Neural progenitor cell (in vitro differentiated cells): ENCODE measurements at regions not wholly inside any gene's neighbourhood (a gene's known extent, or its start where the extent isn't known, plus 50 kb on each side); places are given as distances from the start of the nearest gene placed in this dataset.

ENCODE experiments used
- DNase-seq: peaks from one replicate; pipeline ENCODE4 v3.0.0-alpha.2; 2016; ENCODE audit warnings: low spot score
- H2AFZ ChIP-seq: fragments of 200-600 bp; sonication (generic); replicated peaks from 2 replicates; pipeline ENCODE4 v1.6.1; 2016; ENCODE audit warnings: antibody characterized with exemption
- H3F3A ChIP-seq: fragments of 200-600 bp; sonication (generic); 2 replicates; pipeline ENCODE4 v1.6.1; 2016; ENCODE audit warnings: antibody characterized with exemption, low read depth
- H3K27ac ChIP-seq: fragments of 200-600 bp; sonication (generic); 2 replicates; pipeline ENCODE4 v1.5.1; 2016; ENCODE audit warnings: mild to moderate bottlenecking
- H3K27me3 ChIP-seq: fragments of 200-600 bp; sonication (generic); 2 replicates; pipeline ENCODE4 v1.6.1; 2016; ENCODE audit warnings: mild to moderate bottlenecking, moderate library complexity
- H3K36me3 ChIP-seq: fragments of 200-600 bp; sonication (generic); 2 replicates; pipeline ENCODE4 v1.5.1; 2016
- H3K4me1 ChIP-seq: fragments of 200-600 bp; sonication (generic); 2 replicates; pipeline ENCODE4 v1.6.1; 2016; ENCODE audit warnings: mixed run types
- H3K4me2 ChIP-seq: fragments of 200-600 bp; sonication (generic); 2 replicates; pipeline ENCODE4 v1.6.1; 2016
- H3K4me3 ChIP-seq: fragments of 200-600 bp; sonication (generic); 2 replicates; pipeline ENCODE4 v1.5.1; 2016
- H3K79me2 ChIP-seq: fragments of 200-600 bp; sonication (generic); 2 replicates; pipeline ENCODE4 v1.6.1; 2016; ENCODE audit warnings: low read depth
- H3K9ac ChIP-seq: fragments of 200-600 bp; sonication (generic); 2 replicates; pipeline ENCODE4 v1.6.1; 2016
- H3K9me3 ChIP-seq: fragments of 200-600 bp; sonication (generic); 2 replicates; pipeline ENCODE4 v1.5.1; 2016; ENCODE audit warnings: low read depth
- H4K20me1 ChIP-seq: fragments of 200-600 bp; sonication (generic); 2 replicates; pipeline ENCODE4 v1.6.1; 2016; ENCODE audit warnings: low read depth
- H3K27ac Mint-ChIP-seq: 3 replicates; pipeline ENCODE4 v1.8.0; 2021; ENCODE audit warnings: mixed read lengths
- H3K27me3 Mint-ChIP-seq: 2 replicates; pipeline ENCODE4 v1.8.0; 2022; ENCODE audit warnings: low read depth, mild to moderate bottlenecking, inconsistent platforms, moderate library complexity, mixed read lengths; ENCODE audit not compliant: insufficient read depth
- H3K36me3 Mint-ChIP-seq: 3 replicates; pipeline ENCODE4 v1.8.0; 2021; ENCODE audit warnings: mixed read lengths
- H3K4me1 Mint-ChIP-seq: 3 replicates; pipeline ENCODE4 v1.8.0; 2021; ENCODE audit warnings: mixed read lengths
- H3K4me3 Mint-ChIP-seq: 3 replicates; pipeline ENCODE4 v1.8.0; 2021; ENCODE audit warnings: mild to moderate bottlenecking, moderate library complexity, mixed read lengths
- H3K9me3 Mint-ChIP-seq: 3 replicates; pipeline ENCODE4 v1.8.0; 2020; ENCODE audit warnings: mixed read lengths
- CTCF ChIP-seq: fragments of 200-600 bp; sonication (generic); IDR thresholded peaks from 2 replicates; pipeline ENCODE4 v1.5.1; 2017; ENCODE audit warnings: antibody characterized with exemption, mild to moderate bottlenecking
- EZH2 ChIP-seq: fragments of 200-600 bp; sonication (generic); IDR thresholded peaks from 2 replicates; pipeline ENCODE4 v1.6.1; 2017; ENCODE audit warnings: antibody characterized with exemption, mild to moderate bottlenecking, moderate library complexity
- EZH2phosphoT487 ChIP-seq: fragments of 200-600 bp; sonication (generic); IDR thresholded peaks from 2 replicates; pipeline ENCODE4 v1.6.1; 2017; ENCODE audit warnings: antibody characterized with exemption

GRCh38 chr7:145020454-145020853 lies 184.6 kb upstream of the TPK1 start:
- no peaks in the 10 kb centered on the region for H3K4me1 ChIP-seq
- H3K4me1 Mint-ChIP-seq, result no peaks in the 10 kb centered on the region
- H4K20me1 ChIP-seq, result no peaks in the 10 kb centered on the region
- no peak overlapping the region for H3K4me3 ChIP-seq
- no peaks in the 10 kb centered on the region for H3K27me3 ChIP-seq
- H3K9me3 ChIP-seq, result no peaks in the 10 kb centered on the region
- H3K9ac ChIP-seq, result no peak overlapping the region
- no peaks in the 10 kb centered on the region for H3K79me2 ChIP-seq
- H3K27ac ChIP-seq, result no peak overlapping the region
- no peaks in the 10 kb centered on the region for H3K27me3 Mint-ChIP-seq
- H3K9me3 Mint-ChIP-seq, result no peaks in the 10 kb centered on the region
- no peaks in the 10 kb centered on the region for H3F3A ChIP-seq
- no peak overlapping the region for H3K4me3 Mint-ChIP-seq
- no peak overlapping the region for H3K27ac Mint-ChIP-seq
- H3K4me2 ChIP-seq, result no peak overlapping the region
- no peak for DNase-seq
- H3K36me3 Mint-ChIP-seq, result no peaks in the 10 kb centered on the region
- no peak overlapping the region for H2AFZ ChIP-seq
- no peak for TF ChIP-seq EZH2
- no peak for TF ChIP-seq CTCF
- TF ChIP-seq EZH2phosphoT487, result no peak
- no peaks in the 10 kb centered on the region for H3K36me3 ChIP-seq

GRCh38 chr7:145016068-145016467 lies 180.2 kb upstream of the TPK1 start:
- Histone ChIP-seq H3K4me2 (no peak overlapping the region), H3K4me3 (no peak overlapping the region), H3K36me3 (no peaks in the 10 kb centered on the region), H3K4me1 (no peaks in the 10 kb centered on the region), H3F3A (no peaks in the 10 kb centered on the region), H3K79me2 (no peaks in the 10 kb centered on the region), H3K9me3 (no peaks in the 10 kb centered on the region), H3K27me3 (no peaks in the 10 kb centered on the region), H4K20me1 (no peaks in the 10 kb centered on the region), H3K9ac (no peak overlapping the region), H3K27ac (no peak overlapping the region), H2AFZ (no peak overlapping the region)
- Mint-ChIP-seq H3K36me3 (no peaks in the 10 kb centered on the region), H3K9me3 (no peaks in the 10 kb centered on the region), H3K27me3 (no peaks in the 10 kb centered on the region), H3K4me3 (no peak overlapping the region), H3K4me1 (no peaks in the 10 kb centered on the region), H3K27ac (no peak overlapping the region)
- peak; percentile 27 for DNase-seq
- TF ChIP-seq EZH2 (no peak), CTCF (peak; percentile 34)

GRCh38 chr7:145009876-145010275 lies 174.0 kb upstream of the TPK1 start:
- no peak for DNase-seq
- H3K9me3 Mint-ChIP-seq, result no peaks in the 10 kb centered on the region
- Histone ChIP-seq H3K4me3 (no peak overlapping the region), H3K9ac (no peak overlapping the region), H4K20me1 (no peaks in the 10 kb centered on the region), H3K27ac (no peak overlapping the region), H3K4me1 (no peaks in the 10 kb centered on the region), H3F3A (no peaks in the 10 kb centered on the region), H3K79me2 (no peaks in the 10 kb centered on the region), H3K27me3 (no peaks in the 10 kb centered on the region), H3K36me3 (no peaks in the 10 kb centered on the region), H2AFZ (no peak overlapping the region), H3K9me3 (no peaks in the 10 kb centered on the region), H3K4me2 (no peak overlapping the region)
- H3K4me3 Mint-ChIP-seq, result no peak overlapping the region
- no peak for TF ChIP-seq EZH2
- no peak for TF ChIP-seq CTCF
- no peak for TF ChIP-seq EZH2phosphoT487
- H3K4me1 Mint-ChIP-seq, result no peaks in the 10 kb centered on the region
- H3K36me3 Mint-ChIP-seq, result no peaks in the 10 kb centered on the region
- H3K27ac Mint-ChIP-seq, result no peak overlapping the region
- no peaks in the 10 kb centered on the region for H3K27me3 Mint-ChIP-seq

GRCh38 chr7:145005601-145006000 lies 169.7 kb upstream of the TPK1 start:
- no peaks in the 10 kb centered on the region for H3K9me3 Mint-ChIP-seq
- Histone ChIP-seq H3K9me3 (no peaks in the 10 kb centered on the region), H3K27me3 (no peaks in the 10 kb centered on the region), H3K4me1 (no peaks in the 10 kb centered on the region), H3K36me3 (no peaks in the 10 kb centered on the region), H3K27ac (no peak overlapping the region), H3K4me2 (no peak overlapping the region), H3K79me2 (no peaks in the 10 kb centered on the region), H3F3A (no peaks in the 10 kb centered on the region), H3K9ac (no peak overlapping the region), H2AFZ (no peak overlapping the region), H3K4me3 (no peak overlapping the region), H4K20me1 (no peaks in the 10 kb centered on the region)
- H3K36me3 Mint-ChIP-seq, result no peaks in the 10 kb centered on the region
- no peak for DNase-seq
- H3K27me3 Mint-ChIP-seq, result no peaks in the 10 kb centered on the region
- H3K4me1 Mint-ChIP-seq, result no peaks in the 10 kb centered on the region
- no peak overlapping the region for H3K4me3 Mint-ChIP-seq
- TF ChIP-seq CTCF (no peak), EZH2 (no peak), EZH2phosphoT487 (no peak)
- no peak overlapping the region for H3K27ac Mint-ChIP-seq
